ENCODE measurements at regions not wholly inside any gene's neighbourhood (a gene's known extent, or its start where the extent isn't known, plus 50 kb on each side); places are given as distances from the start of the nearest gene placed in this dataset.

GRCh38 chr9:16178294-16178693, 625.5 kb downstream of the CCDC171 start:
- TF ChIP-seq, protein P1, sequence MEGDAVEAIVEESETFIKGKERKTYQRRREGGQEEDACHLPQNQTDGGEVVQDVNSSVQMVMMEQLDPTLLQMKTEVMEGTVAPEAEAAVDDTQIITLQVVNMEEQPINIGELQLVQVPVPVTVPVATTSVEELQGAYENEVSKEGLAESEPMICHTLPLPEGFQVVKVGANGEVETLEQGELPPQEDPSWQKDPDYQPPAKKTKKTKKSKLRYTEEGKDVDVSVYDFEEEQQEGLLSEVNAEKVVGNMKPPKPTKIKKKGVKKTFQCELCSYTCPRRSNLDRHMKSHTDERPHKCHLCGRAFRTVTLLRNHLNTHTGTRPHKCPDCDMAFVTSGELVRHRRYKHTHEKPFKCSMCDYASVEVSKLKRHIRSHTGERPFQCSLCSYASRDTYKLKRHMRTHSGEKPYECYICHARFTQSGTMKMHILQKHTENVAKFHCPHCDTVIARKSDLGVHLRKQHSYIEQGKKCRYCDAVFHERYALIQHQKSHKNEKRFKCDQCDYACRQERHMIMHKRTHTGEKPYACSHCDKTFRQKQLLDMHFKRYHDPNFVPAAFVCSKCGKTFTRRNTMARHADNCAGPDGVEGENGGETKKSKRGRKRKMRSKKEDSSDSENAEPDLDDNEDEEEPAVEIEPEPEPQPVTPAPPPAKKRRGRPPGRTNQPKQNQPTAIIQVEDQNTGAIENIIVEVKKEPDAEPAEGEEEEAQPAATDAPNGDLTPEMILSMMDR (IDR thresholded peaks at IDR 0.05), result no peak

DNA sequence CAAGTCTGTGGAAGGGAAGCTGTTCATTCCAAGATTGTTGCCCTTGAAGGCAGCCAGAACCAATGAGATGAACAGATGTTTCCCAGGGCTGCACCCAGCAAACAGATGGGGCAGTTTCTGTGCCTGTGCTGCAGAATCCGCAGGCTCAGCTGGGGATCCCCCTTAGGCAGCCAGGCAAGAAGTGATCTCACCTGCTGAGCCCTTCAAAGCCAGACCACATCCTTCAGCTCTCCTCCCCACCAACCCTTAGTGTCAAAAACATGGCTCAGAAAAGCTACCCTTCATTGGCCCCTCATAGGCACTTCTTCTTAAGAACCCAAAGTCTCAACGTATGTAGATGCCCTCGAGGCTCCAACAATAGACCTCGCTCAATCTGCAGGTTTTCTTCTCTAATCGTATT, 626.7 kb downstream of the CCDC171 start:
- TF ChIP-seq, protein P1 (IDR thresholded peaks at IDR 0.05), result no peak

GRCh38 chr9:16180091-16180490, 627.2 kb downstream of the CCDC171 start:
- TF ChIP-seq, protein P1 (IDR thresholded peaks at IDR 0.05), result no peak

DNA sequence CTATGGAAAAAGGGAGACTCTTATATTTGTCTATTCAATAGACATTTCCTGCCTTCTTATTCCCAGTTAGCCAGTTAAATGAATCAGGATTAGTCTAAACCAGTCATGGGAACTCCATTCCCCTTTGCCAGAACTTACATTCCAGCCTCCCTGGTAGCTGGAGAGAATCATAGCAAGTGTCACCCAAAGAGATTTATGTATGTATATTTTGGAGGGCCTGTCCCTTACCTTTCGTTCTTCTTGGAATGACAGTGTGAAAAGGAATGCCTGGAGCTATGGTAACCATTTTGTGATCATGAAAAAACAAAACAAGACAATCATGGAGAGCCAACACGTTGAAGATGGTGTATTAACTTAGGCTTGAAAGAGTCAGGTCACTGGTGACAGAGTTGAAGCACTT, 627.7 kb downstream of the CCDC171 start:
- TF ChIP-seq, protein P1 (IDR thresholded peaks at IDR 0.05), result no peak

DNA sequence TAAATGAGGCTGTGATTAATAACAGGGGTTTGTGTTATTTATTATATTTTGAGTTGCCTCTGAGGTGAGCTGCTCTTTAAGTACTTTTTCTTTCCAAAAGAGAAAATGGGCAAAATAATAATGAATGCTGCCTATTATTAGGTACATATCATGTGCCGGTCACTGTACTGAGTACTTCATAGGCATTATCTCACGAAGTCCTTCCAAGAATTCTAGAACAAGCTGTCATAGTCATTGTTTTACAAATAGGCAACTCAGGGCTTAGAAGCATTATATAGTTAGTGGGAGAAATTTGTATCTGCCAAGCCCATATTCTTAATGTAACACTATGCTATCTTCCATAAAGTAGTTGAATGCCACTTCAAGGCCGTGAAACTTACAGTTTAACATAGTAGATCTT, 628.7 kb downstream of the CCDC171 start:
- TF ChIP-seq, protein P1 (IDR thresholded peaks at IDR 0.05), result no peak

DNA sequence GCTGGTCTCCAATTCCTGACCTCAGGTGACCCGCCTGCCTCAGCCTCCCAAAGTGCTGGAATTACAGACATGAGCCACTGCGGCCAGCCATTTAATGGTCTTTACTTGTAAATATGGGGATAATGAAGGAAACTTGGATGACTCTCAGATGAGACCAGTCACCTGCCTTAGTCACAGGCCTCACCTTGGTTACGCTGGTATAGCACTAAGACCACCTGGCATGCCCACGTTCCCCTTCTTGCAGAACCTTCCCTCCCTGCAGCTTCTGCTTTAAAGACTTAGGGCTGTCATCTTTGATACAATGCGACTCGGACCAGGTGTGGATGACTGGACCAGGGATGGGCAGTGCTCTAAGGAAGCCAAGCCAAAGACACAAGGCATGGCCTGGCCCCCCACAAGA, 629.9 kb downstream of the CCDC171 start:
- TF ChIP-seq, protein P1 (IDR thresholded peaks at IDR 0.05), result no peak

- TF ChIP-seq, protein P1 (IDR thresholded peaks at IDR 0.05), result no peak
Observed at GRCh38 chr9:16184964-16185646, 632.3 kb downstream of the CCDC171 start.

DNA sequence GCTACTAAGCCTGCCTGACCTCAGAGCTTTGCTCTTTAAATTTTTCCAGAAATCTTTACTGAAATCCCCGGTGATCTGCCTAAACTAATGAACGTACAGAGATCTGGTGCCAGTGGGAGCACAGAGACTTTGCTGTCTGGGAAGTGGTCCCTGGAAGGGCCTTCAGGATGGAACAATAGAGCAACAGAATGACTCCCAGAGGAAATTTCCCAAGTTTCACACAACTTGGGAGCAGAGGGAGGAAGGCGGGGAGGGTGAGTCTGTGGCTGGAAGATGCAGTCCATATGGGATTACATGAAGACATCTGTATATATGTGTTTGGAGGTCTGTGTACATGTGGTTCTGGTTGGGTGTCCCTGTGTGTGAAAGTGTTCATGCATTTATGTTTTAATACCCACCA, 638.3 kb downstream of the CCDC171 start:
- TF ChIP-seq, protein P1 (IDR thresholded peaks at IDR 0.05), result no peak
